PC-9 (cell line): ENCODE measurements at regions not wholly inside any gene's neighbourhood (a gene's known extent, or its start where the extent isn't known, plus 50 kb on each side); places are given as distances from the start of the nearest gene placed in this dataset.

Experiments
- BruUV-seq: library from RNA; stranded (reverse); fragments of 400-500 nt; replicated peaks from 2 replicates; lab custom pipeline; 2021; lab: Mats Ljungman, UMichigan
- CTCF ChIA-PET: fragments of 300-600 bp; sonication (Branson Sonifier 250); formaldehyde crosslinking; loops from one replicate; lab custom pipeline; 2022; ENCODE audit warnings: antibody characterized with exemption; lab: Charles Lee
- POLR2A ChIA-PET: fragments of 300-600 bp; sonication (Branson Sonifier 250); formaldehyde crosslinking; loops from one replicate; lab custom pipeline; 2022; ENCODE audit warnings: antibody characterized with exemption; ENCODE audit not compliant: unreplicated experiment; lab: Charles Lee
- DNase-seq, 2 experiments: peaks; one replicate each; pipeline versions ENCODE4 v3.0.0 to v3.0.0-alpha.2; 2015 to 2022; ENCODE audit warnings: mixed read lengths in 1 of 2
- H2AFZ ChIP-seq: fragments of 200-600 bp; sonication (generic); 2 replicates; pipeline ENCODE4 v1.8.1; 2017; ENCODE audit warnings: antibody characterized with exemption
- H3F3A ChIP-seq: fragments of 200-600 bp; sonication (generic); 2 replicates; pipeline ENCODE4 v1.8.1; 2017; ENCODE audit warnings: antibody characterized with exemption, mild to moderate bottlenecking, low read depth; ENCODE audit not compliant: insufficient read depth
- H3K27ac ChIP-seq: fragments of 200-600 bp; sonication (generic); 2 replicates; pipeline ENCODE4 v1.6.1; 2016; ENCODE audit warnings: mixed run types
- H3K27me3 ChIP-seq: fragments of 200-600 bp; sonication (generic); 2 replicates; pipeline ENCODE4 v1.6.1; 2016; ENCODE audit warnings: low read depth, mixed run types; ENCODE audit not compliant: insufficient read depth
- H3K36me3 ChIP-seq: fragments of 200-600 bp; sonication (generic); 2 replicates; pipeline ENCODE4 v1.6.1; 2016; ENCODE audit warnings: low read depth, mixed run types
- H3K4me1 ChIP-seq: fragments of 200-600 bp; sonication (generic); replicated peaks from 2 replicates; pipeline ENCODE4 v1.6.1; 2016; ENCODE audit warnings: mixed run types; ENCODE audit not compliant: insufficient read depth
- H3K4me2 ChIP-seq: fragments of 200-600 bp; sonication (generic); 2 replicates; pipeline ENCODE4 v1.6.1; 2017; ENCODE audit warnings: mixed run types
- H3K4me3 ChIP-seq: fragments of 200-600 bp; sonication (generic); 2 replicates; pipeline ENCODE4 v1.6.1; 2016; ENCODE audit warnings: mixed run types
- H3K79me2 ChIP-seq: fragments of 200-600 bp; sonication (generic); 2 replicates; pipeline ENCODE4 v1.6.1; 2017; ENCODE audit warnings: low read depth, mixed run types
- H3K9me2 ChIP-seq: fragments of 200-600 bp; sonication (generic); 2 replicates; pipeline ENCODE4 v1.8.1; 2017; ENCODE audit warnings: mild to moderate bottlenecking; ENCODE audit not compliant: insufficient read depth
- H3K9me3 ChIP-seq: fragments of 200-600 bp; sonication (generic); 2 replicates; pipeline ENCODE4 v1.8.1; 2016; ENCODE audit warnings: low read depth; ENCODE audit not compliant: insufficient read depth
- H4K20me1 ChIP-seq: fragments of 200-600 bp; sonication (generic); 2 replicates; pipeline ENCODE4 v1.8.1; 2017; ENCODE audit not compliant: insufficient read depth
- EZH2 ChIP-seq: fragments of 200-600 bp; sonication (generic); IDR thresholded peaks from 2 replicates; pipeline ENCODE4 v1.8.0; 2017; ENCODE audit warnings: antibody characterized with exemption, low read depth
- intact Hi-C: fragments of 100-400 bp; cut with micrococcal nuclease; formaldehyde crosslinking; loops from one replicate; pipeline ENCODE4 v1.10.0; 2022; ENCODE audit not compliant: unreplicated experiment
- TF ChIP-seq, protein P1 (sequence below): fragments of 200-600 bp; sonication (generic); conservative IDR thresholded peaks from 2 replicates; pipeline ENCODE4 v1.6.1; 2017; ENCODE audit warnings: mixed run types, antibody characterized with exemption, mild to moderate bottlenecking, moderate library complexity

DNA sequence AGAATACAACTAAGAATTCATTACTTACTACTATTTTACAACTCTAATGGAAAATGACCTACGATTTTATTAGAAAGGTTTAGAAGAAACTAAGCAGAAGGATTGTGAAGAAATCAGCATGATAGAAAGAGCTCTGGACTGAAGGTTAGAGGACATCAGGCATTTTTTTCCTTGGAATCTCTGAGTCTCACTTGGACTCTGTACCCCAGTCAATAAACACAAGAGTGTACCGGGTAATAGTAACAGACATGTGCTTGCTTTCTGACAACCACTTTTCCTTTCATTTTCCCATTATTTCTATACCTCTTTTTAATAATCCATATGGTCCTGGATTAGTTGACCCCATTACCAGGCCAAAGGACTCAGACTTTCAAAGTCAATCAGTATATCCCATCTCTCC lies 1240.9 kb upstream of the LRRTM3 start:
- intact Hi-C loops, result no loop called here
- Histone ChIP-seq H3K4me1 (no peaks in the 10 kb centered on the region), H3K9me2 (no peaks in the 10 kb centered on the region), H4K20me1 (no peaks in the 10 kb centered on the region), H3K4me2 (no peak overlapping the region), H3K79me2 (no peaks in the 10 kb centered on the region), H3F3A (no peaks in the 10 kb centered on the region), H3K9me3 (no peaks in the 10 kb centered on the region), H3K36me3 (no peaks in the 10 kb centered on the region), H3K27me3 (no peaks in the 10 kb centered on the region), H3K27ac (no peak overlapping the region), H2AFZ (no peak overlapping the region), H3K4me3 (no peak overlapping the region)
- CTCF ChIA-PET, result no interaction called here
- DNase-seq, result no peak
- POLR2A ChIA-PET, result no interaction called here
- TF ChIP-seq, protein P1, sequence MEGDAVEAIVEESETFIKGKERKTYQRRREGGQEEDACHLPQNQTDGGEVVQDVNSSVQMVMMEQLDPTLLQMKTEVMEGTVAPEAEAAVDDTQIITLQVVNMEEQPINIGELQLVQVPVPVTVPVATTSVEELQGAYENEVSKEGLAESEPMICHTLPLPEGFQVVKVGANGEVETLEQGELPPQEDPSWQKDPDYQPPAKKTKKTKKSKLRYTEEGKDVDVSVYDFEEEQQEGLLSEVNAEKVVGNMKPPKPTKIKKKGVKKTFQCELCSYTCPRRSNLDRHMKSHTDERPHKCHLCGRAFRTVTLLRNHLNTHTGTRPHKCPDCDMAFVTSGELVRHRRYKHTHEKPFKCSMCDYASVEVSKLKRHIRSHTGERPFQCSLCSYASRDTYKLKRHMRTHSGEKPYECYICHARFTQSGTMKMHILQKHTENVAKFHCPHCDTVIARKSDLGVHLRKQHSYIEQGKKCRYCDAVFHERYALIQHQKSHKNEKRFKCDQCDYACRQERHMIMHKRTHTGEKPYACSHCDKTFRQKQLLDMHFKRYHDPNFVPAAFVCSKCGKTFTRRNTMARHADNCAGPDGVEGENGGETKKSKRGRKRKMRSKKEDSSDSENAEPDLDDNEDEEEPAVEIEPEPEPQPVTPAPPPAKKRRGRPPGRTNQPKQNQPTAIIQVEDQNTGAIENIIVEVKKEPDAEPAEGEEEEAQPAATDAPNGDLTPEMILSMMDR, result no peak
- no peak for TF ChIP-seq EZH2
- BruUV-seq, result no TSS peak

DNA sequence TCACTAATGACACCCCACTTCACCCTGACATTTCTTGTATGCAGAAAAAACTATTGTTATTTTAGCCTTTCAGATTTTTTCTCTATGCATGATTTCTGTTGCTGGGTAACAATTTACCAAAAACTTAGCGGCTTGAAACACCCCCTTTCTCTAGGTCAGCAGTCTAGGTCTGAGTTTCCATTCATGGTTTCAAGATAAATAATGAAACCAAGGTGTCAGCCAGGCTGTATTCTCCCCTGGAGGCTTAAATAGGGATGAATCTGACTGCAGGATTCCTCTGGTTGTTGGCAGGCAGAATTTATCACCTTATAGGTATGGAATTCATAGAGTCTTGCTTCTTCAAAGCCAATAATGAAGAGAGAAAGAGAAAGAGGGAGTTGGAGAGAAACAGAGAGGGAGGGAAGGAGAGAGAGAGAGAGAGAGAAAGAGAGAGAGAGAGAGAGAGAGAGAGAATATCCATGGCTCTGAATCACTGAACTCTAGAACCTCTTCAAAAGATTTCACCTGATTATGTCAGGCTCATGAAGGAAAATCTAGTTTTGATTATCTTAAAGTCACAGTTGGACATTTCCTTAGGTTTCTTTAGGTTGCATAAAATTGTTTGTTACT lies 1224.6 kb upstream of the LRRTM3 start:
- H3K4me2 ChIP-seq, result no peak overlapping the region
- no peaks in the 10 kb centered on the region for H3K36me3 ChIP-seq
- H3K4me1 ChIP-seq, result no peaks in the 10 kb centered on the region
- H3K27me3 ChIP-seq, result no peaks in the 10 kb centered on the region
- no peaks in the 10 kb centered on the region; the same call in none of the 2 replicates for H3K9me2 ChIP-seq
- ChIA-PET CTCF (no interaction called here), POLR2A (no interaction called here)
- H2AFZ ChIP-seq, result no peak overlapping the region
- no peaks in the 10 kb centered on the region for H3F3A ChIP-seq
- H3K27ac ChIP-seq, result no peak overlapping the region
- no peak for DNase-seq
- no peaks in the 10 kb centered on the region for H3K79me2 ChIP-seq
- no peaks in the 10 kb centered on the region for H4K20me1 ChIP-seq
- intact Hi-C loops, result no loop called here
- no peak overlapping the region for H3K4me3 ChIP-seq
- BruUV-seq, result no TSS peak
- no peak for TF ChIP-seq EZH2
- TF ChIP-seq, protein P1, result no peak
- H3K9me3 ChIP-seq, result no peaks in the 10 kb centered on the region

DNA sequence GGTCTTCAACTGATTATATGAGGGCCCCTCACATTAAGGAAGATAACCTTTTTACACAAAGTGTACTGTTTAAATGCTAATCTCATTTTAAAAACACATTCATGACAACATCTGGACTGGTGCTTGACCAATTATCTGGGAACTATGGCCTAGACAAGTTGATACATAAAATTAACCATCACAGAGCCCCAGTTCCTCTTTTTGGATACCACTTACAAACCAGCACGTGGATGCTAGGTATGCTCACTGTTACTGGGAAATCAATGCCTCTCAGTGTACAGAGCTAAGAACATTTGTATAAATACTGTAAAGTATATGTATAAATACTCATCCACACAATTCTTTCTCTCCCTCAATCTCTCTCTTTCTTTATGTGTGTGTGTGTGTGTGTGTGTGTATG lies 1217.8 kb upstream of the LRRTM3 start:
- H3K9me3 ChIP-seq, result no peaks in the 10 kb centered on the region
- H3K79me2 ChIP-seq, result no peaks in the 10 kb centered on the region
- no peaks in the 10 kb centered on the region for H3K4me1 ChIP-seq
- H3K27me3 ChIP-seq, result no peaks in the 10 kb centered on the region
- BruUV-seq, result no TSS peak
- no peak overlapping the region for H3K27ac ChIP-seq
- ChIA-PET CTCF (no interaction called here), POLR2A (no interaction called here)
- intact Hi-C loops, result loop anchor here (5.0 kb wide), 1 partner anchor 666 kb away; no protein-coding TSS in a partner anchor
- no peaks in the 10 kb centered on the region; the same call in none of the 2 replicates for H3K9me2 ChIP-seq
- H4K20me1 ChIP-seq, result no peaks in the 10 kb centered on the region
- no peak overlapping the region for H3K4me2 ChIP-seq
- TF ChIP-seq EZH2, result no peak
- TF ChIP-seq, protein P1, result no peak
- H3F3A ChIP-seq, result no peaks in the 10 kb centered on the region
- H3K36me3 ChIP-seq, result no peaks in the 10 kb centered on the region
- no peak overlapping the region for H2AFZ ChIP-seq
- DNase-seq, result no peak
- H3K4me3 ChIP-seq, result no peak overlapping the region
